SKM-1 treated with dmso at 0.1 percent for 144 hours (cell line): ENCODE measurements at regions not wholly inside any gene's neighbourhood (a gene's known extent, or its start where the extent isn't known, plus 50 kb on each side); places are given as distances from the start of the nearest gene placed in this dataset.

Experiments
- DNase-seq: peaks from one replicate; lab custom pipeline; 2025; ENCODE audit not compliant: unreplicated experiment; lab: John Stamatoyannopoulos, UW

GRCh38 chr11:31912808-31913207 lies 101.7 kb upstream of the PAX6 start:
- DNase-seq, result no peak

- DNase-seq, result no peak
These were observed 99.9 kb upstream of the PAX6 start for GRCh38 chr11:31910950-31911576.

- no peak for DNase-seq
These were observed 92.3 kb upstream of the PAX6 start for GRCh38 chr11:31903225-31904074.

DNA sequence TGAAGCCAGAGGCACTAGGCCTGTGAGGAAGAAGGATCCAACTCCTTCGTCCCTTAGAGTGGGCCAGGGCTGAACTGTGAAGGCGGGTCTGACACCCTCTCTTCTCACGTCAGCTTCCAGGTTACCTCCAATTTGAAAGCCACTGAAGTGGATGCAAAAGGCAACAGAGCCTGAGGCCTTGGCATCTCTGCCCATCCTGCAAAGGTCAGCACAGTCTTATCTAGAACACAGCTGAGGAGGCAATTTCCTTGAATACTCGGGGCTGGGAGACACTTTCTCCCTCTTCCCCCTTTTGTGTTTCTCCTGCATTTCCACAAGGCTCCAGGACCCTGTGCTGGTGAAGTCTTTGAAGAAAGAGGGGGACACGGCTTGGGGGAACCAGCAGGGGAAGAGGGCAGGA lies 91.6 kb upstream of the PAX6 start:
- no peak for DNase-seq

GRCh38 chr11:31895926-31896325 lies 84.8 kb upstream of the PAX6 start:
- DNase-seq, result no peak

- DNase-seq, result no peak
These were observed 76.1 kb upstream of the PAX6 start for GRCh38 chr11:31887180-31887579.

DNA sequence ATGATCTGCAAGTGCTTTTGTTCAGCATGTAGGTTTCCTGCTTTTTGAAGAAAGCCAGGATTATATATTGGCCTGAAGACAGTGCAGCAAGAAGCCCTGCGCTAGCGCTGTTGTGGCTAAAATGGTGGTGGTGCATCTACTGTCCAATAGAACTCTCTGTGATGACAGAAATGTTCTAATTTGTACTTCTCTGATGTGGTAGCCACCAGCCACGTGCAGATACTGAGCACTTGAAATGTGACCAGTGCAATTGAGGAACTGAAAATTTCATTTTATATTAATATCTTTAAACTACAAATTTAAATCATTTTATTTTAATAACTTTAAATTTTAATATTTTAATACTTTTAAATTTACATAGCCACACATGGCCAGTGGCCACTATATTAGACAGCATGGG lies 73.0 kb upstream of the PAX6 start:
- DNase-seq, result no peak

DNA sequence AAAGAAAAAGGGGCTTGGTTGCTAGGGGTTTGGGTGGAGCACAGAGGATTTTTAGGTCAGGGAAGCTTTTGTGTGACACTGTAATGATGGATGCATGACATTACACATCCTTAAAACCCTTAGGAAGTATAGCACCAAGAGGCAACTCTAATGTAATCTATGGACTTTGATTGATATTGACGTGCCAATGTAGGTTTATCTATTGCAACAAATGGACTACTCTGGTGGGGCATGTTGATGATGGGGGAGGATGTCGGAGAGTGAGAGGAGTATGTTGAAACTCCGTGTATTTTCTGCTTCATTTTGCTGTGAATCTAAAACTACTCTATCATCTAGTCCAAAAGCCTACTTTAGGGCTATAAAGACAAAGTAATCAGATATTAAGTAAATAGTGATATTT lies 72.3 kb upstream of the PAX6 start:
- DNase-seq, result no peak

DNA sequence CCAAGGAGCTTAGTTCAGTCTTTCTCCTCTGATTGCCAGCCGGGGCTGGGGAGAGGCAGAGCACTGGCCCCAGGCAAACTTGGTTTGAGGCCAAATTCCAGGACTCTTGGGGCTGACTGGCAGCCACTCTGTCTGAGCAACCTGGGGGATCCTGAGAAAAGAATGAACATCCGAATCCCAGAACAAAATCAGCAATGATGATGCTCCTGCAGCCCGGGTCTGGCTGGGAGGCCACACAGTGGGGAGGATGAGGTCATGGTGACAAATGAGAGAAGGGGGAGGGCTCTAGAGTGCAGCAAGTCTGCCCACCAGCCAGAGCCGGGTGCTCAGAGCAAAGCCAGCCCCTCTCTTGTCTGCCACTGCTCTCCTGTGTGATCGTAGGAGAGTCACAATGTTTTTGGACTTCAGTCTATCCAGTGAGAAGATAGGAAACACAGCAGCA lies 71.8 kb upstream of the PAX6 start:
- no peak for DNase-seq

GRCh38 chr11:31881825-31882224 lies 70.7 kb upstream of the PAX6 start:
- DNase-seq, result no peak

GRCh38 chr11:31879681-31880080 lies 68.6 kb upstream of the PAX6 start:
- DNase-seq, result no peak

GRCh38 chr11:31877863-31878262 lies 66.7 kb upstream of the PAX6 start:
- DNase-seq, result no peak

GRCh38 chr11:31877083-31877482 lies 66.0 kb upstream of the PAX6 start:
- no peak for DNase-seq

- DNase-seq, result no peak
These were observed 64.9 kb upstream of the PAX6 start for GRCh38 chr11:31875866-31876560.

DNA sequence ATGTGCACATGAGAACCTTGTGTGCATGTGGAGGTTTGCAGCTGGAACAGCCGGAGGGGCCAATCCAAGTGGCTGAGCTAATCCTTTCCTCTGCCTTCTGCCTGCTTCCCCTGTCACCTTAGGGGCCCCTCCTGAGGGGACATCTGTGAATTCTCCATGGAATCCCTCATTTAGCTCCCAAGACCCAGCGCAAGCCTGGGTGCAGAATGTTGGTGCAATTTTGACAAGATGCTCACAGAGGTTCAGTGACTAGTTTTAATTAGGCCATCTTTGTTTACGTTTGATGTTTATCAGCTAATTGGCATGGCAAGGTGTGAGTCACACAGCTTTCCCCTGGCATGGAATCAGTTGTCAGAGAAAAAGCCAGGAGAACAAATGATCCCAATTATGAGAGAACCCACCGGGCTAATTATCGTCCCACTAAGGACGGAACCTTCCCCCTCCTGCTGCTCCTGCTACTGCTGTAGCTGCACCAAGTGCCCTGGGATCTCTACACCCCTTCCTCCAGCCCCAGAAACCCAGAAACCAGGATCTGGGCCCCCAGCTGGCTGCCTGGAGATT lies 63.6 kb upstream of the PAX6 start:
- DNase-seq, result no peak

GRCh38 chr11:31873124-31873523 lies 62.0 kb upstream of the PAX6 start:
- DNase-seq, result no peak

DNA sequence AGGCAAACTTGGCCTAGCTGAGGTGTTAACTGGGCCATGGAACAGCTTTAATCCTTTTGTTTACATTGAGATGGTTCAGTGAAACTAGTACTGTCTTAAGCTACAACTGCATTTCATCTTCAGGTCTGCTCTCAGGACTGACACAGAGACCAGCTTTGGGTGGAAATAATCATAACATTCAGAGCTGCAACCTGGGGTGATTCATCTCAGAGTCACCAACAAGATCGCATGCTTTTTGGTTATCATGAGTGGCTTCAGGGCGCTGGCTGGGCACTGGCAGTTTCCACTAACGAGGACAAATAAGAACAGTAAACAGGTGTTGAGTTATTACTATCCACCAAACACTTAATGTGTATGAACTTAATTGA lies 60.9 kb upstream of the PAX6 start:
- DNase-seq, result no peak

DNA sequence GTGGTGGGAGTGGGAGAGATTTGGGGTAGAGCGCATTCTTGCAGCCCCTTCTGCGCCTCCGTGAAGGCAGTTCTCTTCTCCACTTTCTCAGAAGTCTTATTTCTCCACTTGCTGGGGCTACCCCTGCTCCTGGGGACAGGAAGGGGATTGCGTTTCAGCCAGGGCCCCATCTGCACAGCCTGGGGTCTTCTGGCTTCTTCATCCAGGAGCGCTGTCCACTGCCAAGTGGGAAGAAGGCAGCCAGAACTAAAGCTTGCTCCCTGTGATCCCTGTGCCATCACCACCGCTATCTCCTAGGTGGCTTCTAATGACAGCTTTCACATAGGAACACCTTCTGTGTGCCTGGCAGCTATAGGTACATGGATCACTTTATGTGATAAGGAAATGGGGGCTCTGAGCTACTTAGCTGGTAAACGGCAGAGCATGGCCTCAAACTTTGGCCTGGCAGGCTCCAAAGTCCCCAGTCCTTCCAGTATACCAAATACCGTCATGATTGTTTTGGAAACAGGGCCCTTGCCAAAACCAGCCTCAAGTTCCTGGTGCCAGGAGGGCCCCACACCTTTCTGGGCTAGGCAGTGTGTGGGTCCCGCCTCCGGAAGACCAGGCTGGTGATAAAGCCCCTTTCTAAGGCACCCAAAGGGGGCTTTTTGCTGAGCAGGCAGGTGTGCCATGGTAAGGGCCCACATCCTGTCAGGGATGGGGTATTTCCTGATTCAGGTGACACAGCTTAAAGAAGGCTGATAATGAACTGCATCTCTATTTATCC lies 60.4 kb upstream of the PAX6 start:
- DNase-seq, result no peak

- peak; percentile 36 for DNase-seq
These were observed 59.6 kb upstream of the PAX6 start for GRCh38 chr11:31870609-31871309.

- no peak for DNase-seq
These were observed 58.9 kb upstream of the PAX6 start for GRCh38 chr11:31869986-31870385.
